GM21786 (cell line): ENCODE measurements at regions not wholly inside any gene's neighbourhood (a gene's known extent, or its start where the extent isn't known, plus 50 kb on each side); places are given as distances from the start of the nearest gene placed in this dataset.

Source experiments
- ATAC-seq: cut with Tn5 transposase; IDR thresholded peaks from one replicate; pipeline ENCODE4 v1.9.1; 2021; ENCODE audit not compliant: unreplicated experiment

DNA sequence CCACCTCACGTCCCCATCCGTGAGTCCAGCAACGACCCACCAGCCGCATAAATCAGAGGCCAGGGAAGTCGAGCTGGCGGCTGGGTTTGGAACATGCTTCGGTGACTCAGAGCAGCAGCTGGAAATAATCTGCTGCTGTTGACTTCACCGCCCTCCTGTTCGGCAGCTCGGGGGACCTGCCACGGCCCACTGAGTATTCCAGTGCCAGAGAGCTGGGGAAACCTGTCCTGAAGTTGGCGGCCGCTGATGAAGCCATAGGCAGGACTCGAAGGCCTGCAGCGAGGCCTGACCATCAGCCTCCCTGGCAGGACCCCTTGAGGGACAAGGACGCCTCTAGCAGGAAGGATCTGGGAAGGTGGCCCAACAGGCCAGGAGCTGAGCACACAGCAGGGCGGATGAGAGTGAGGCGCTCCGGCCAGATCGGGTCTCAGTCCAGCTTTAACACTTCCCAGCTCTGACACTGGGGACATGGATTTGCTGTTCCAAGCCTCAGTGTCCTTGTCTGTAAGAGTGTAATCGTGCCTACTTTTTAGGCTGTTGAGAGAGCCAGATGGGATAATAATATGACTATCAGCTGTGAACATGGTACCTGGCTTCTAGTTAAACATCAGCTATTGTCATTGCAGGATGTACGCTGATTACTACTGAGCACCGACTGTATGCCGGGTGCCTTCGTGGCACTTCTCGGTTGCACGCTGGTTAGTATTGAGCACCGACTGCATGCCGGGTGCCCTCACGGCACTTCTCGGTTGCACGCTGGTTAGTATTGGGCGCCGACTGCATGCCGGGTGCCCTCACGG is 50.4 kb upstream of the CIBAR2 start:
- ATAC-seq: no peak

DNA sequence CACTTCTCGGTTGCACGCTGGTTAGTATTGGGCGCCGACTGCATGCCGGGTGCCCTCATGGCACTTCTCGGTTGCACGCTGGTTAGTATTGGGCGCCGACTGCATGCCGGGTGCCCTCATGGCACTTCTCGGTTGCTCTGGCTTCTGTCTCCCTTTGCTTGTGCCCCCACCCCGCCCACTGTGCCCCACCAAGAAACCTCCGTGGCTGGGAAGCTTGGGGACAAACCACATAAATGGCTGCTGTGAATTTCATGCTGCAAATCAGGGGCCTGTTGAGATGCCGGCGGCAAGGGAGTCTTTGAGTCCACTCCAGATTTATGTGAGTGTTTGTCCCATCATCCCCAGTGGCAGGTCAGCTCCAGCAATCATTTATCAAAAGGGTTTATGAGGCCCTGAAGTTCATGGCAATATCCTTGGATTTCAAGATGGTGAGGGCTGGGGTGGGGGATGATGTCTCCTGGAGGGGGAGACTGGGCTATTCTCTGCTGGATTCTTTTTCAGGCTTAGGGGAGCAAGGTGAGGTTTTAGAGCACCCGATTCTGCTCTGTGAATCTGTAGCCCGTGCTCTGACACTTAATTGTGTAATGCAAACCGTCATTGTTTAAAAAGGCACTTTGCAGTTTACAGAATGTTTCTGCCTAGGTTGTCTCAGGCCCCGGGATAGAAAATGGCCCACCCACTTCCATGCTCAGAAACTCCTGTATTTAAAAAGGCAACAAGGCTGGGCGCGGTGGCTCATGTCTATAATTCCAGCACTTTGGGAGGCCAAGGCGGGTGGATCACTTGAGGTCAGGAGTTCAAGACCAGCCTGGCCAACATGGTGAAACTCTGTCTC is 51.2 kb upstream of the CIBAR2 start:
- no peak for ATAC-seq

DNA sequence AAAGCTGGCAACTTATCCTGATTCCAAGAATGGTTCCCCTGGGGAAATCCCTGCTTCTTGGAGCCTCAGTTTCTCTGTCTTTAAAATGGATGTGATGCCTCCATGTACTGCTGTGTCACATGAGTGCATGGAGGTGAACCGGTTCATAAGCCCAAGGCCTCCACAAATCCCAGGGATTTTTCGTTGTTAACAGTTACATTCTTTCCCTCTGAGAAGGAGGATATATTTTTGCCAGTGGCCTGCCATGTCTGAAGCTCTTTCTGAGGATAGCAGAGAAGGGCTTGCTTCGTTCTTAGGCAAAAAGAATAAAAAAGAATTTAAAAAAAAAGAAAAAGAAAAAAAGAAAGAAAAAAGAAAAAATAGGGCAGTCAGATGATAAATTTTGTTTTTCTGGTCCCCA is 52.2 kb upstream of the CIBAR2 start:
- ATAC-seq: no peak

DNA sequence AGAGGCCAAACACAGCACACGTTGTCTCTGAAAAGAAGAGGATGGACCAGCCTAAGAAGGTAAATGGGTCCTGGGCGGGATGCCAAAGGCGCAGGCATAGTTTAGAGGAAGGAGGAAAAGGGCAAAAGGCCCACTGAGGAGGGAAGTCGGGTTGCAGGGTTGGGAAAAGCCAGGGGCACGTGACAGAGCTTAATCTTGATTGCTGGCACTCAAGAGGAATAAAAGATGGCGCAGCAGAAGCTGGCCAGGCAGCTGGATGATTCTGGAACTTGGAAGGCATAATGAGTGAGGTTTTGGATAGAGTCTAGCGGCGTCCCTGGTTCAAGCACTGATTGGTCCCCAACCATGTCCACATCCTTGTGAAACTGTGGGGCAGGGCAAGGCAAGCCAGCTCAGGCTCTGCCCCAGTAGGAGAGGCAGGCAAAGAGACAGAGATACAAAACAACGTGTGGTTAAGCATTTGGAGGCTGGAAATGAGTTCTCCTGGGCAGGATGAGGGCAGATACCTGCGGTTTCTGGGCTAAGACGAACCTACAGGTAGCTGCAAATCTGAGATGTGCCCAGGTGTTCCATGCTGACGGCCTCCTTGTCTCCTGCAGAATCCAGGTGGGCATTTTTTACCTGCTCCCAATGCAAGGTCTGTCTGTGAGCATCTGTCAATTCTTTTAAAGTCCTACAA is 52.7 kb upstream of the CIBAR2 start:
- ATAC-seq: no peak

DNA sequence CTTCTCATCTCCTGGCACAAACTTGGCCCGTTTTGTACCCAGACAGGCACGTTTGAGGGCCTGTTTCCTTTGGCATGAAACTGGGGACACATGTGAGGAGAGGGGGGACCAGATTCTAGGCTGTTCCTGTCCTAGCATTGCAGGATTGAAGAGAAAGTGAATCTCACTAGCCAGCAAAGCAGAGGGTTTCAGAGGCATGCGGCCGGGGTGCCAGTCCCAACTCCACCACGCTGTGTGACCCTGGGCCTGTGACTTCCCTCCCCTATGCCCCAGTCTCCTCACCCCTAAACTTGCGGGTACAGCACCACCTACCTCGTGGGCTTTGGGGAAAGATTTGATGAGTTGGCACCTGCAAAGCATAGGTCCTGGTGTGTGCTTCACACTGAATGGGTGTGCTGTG is 53.5 kb upstream of the CIBAR2 start:
- no peak for ATAC-seq

- ATAC-seq: no peak
Observed at GRCh38 chr16:85166281-85166680, 54.0 kb upstream of the CIBAR2 start.

DNA sequence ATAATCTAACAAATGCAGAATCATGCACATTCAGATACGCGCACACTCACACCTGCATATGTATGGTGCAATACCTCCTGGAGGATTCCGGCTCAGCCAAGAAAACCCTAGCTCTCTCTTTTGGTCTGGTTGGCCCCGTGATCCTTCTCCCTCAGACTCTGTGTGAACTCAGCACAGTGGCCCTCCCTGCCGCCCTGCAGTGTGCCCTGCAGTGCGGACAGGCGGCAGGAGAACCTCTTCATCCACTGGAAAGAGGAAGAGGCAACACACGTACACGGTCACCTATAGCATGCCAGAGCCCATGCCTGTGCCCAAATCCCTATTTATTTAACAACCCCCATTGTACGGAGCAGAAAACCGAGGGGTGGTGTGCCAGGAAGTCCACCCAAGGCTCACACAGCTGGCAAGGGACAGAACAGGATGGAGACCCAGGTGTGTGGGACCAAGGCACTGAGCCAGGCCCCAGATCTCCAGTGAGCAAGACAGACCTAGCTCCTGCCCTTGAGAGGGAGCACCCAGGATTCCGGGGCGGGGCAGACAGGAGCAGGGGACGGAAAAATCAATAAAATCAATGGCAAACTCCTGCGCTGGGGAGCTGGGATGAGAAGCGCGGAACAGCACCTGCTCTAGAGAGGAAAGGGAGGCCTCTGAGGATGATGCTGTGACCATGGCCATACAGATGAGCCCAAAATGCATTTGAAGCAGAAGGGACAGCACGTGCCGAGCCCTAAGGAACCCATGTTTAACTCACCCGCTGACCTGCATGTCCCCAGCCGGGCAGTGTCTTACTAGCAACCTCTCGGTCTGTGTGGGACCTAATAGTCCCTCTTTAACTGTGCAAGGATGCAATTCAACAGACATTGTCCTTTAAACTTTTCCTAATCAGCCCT is 54.7 kb upstream of the CIBAR2 start:
- no peak for ATAC-seq

- ATAC-seq: no peak
Observed at GRCh38 chr16:85167589-85168537, 55.6 kb upstream of the CIBAR2 start.

GRCh38 chr16:85168732-85169256 is 56.5 kb upstream of the CIBAR2 start:
- no peak for ATAC-seq

GRCh38 chr16:85169333-85170065 is 57.2 kb upstream of the CIBAR2 start:
- no peak for ATAC-seq

- no peak for ATAC-seq
Observed at GRCh38 chr16:85170066-85170491, 57.8 kb upstream of the CIBAR2 start.

DNA sequence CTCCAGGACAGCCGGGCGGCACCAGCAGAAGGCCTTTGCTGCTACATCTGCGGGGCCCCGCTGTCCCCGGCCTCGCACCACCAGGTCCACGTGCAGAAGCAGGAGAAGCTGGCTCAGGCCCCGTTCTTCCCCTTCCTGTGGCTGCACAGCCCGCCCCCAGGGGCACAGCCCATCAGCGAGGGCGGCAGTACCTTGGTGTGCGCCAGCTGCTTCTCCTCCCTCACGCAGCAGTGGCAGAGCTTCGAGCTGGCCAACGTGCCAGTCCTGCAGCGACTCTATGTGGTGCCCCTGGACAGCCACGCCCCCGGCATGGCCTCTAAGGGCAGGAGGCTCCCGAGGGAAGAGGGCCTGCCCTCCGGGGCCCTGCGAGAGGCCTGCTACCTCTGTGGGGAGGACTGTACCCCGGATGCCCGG is 58.3 kb upstream of the CIBAR2 start:
- no peak for ATAC-seq

DNA sequence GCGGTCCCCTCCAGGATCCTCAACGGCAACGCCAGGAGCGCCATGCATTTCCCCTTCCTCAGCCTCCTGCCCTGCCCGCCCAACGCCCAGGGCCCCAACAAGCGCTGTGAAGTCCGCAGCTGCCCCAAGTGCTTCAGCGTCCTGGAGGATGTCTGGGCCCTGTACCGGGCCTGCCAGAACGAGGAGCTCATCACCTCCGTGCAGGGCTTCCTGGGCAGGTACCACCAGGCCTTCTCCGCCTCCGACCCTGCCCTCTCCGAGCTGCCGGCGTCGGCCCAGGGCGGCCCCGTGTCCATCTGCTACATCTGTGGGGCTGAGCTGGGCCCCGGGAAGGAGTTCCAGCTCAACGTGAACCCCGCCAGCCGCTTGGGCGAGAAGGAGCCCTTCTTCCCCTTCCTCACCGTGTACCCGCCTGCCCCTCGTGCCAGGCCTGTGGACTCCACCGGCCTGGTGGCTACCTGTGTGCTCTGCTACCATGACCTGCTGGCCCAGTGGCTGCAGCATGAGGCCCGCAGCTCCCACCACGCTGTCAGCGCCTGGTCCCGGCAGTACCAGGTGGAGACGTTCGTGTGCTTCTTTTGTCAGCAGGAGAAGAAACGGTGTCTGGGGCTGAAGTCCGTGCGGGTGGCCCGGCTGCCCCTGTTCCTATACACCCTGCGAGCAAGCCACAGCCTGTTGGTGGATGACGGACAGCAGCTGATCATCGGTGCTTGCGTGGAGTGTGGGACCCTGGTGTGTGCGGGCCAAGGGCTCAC is 58.9 kb upstream of the CIBAR2 start:
- no peak for ATAC-seq

DNA sequence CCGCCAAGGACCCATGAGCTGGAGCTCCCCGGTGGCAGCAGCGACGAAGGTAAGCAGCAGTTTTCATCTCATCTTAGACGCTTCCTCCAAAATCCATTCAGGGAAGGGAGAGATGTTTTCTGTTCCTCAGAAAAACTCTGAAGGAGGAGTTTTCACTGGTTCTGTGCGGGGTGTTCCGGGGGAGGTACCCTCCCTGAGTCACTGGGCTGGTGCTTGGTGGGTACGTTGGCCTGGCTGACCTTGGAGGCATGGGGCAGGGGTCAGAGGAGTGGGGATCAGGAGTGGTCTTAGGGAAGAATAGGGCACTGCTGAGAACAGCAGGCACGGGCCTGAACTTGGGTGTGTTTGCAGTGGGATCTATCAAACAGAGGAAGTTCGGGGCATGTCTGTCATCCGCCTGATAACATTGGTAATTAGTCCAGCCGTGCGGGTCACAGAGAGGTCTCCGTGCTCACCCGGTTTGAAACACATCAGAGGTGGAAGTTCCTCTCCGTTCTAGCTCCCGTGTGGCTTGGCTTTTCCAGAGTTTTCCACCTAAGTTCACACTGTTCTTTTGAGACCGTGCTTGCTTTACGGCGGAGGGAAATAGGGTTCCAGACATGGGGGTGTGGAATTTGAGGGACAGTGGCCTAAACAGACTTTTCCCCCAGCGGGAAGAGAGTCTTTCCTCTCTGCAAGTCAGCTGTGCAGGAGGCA is 59.6 kb upstream of the CIBAR2 start:
- no peak for ATAC-seq

DNA sequence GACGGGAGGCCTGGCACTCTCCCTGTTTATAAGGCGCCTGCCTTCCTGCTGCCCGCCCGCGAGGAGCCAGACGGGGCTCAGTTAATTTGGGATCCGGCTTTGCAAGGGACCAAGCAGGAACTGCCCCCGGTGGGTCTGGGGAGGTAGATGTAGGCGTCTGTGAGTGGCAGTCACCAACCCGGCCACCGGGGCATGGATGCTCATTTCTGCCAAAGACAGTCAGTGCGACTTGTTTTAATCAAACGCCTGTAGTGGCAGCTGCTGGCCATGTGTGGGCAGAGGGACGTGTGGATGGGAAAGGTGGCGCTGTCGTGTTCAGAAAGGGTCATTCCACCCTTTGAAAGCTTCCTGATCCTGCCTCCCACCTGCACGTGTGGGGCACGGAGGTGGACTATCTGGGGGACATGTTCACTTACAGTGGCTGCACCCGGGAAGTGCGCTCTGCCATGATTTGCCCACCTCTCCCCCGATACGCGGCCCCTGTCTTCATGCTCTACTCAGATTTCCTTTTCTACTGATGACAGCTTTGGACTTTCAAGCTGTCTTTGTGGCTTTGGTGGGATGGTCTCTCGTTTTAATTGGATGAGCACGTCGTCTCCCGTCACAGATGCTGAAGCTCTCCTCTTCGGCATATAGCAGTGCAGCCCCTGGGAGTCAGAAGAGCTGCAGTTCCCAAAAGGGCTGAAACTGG is 60.3 kb upstream of the CIBAR2 start:
- no peak for ATAC-seq

GRCh38 chr16:85173146-85173980 is 61.1 kb upstream of the CIBAR2 start:
- no peak for ATAC-seq
